ENCODE measurements at regions not wholly inside any gene's neighbourhood (a gene's known extent, or its start where the extent isn't known, plus 50 kb on each side); places are given as distances from the start of the nearest gene placed in this dataset.
A peak's percentile ranks its signal among the peaks of the same experiment; 100 is the strongest.

- DNase-seq = no peak
- Histone ChIP-seq H3K27ac (no peak overlapping the region), H3K4me1 (no peaks in the 10 kb centered on the region), H3K27me3 (peaks cover 0 to 9% (median 0%) of the 10 kb centered on the region in 3 donors), H3K4me3 (no peak overlapping the region), H3K36me3 (no peaks in the 10 kb centered on the region), H3K9me3 (no peaks in the 10 kb centered on the region)
- in situ Hi-C loops (cut with MboI; ENCODE audit: low sequenced_read_pairs in 4 of 4) (no loop called here), intact Hi-C loops (cut with DNase I; ENCODE audit: low total_unique reads) (no loop called here)
- ATAC-seq = no peak
- TF ChIP-seq CTCF (IDR thresholded peaks at IDR 0.05 in 4 of 5, conservative IDR thresholded peaks at IDR 0.05 in 1 of 5) (no peak), POLR2A (IDR thresholded peaks at IDR 0.05) (no peak)
These were observed 229.0 kb upstream of the RAB4A start for GRCh38 chr1:229041946-229042345.

GRCh38 chr1:229042482-229042881 lies 228.4 kb upstream of the RAB4A start:
- DNase-seq = no peak
- H3K27ac ChIP-seq = no peak overlapping the region
- peaks cover 0 to 9% (median 0%) of the 10 kb centered on the region in 3 donors for H3K27me3 ChIP-seq
- H3K9me3 ChIP-seq = no peaks in the 10 kb centered on the region
- no peak for ATAC-seq
- TF ChIP-seq CTCF (IDR thresholded peaks at IDR 0.05 in 4 of 5, conservative IDR thresholded peaks at IDR 0.05 in 1 of 5) = no peak
- TF ChIP-seq POLR2A (IDR thresholded peaks at IDR 0.05) = no peak
- H3K4me3 ChIP-seq = no peak overlapping the region
- intact Hi-C loops (cut with DNase I; ENCODE audit: low total_unique reads) (no loop called here), in situ Hi-C loops (cut with MboI; ENCODE audit: low sequenced_read_pairs in 4 of 4) (no loop called here)
- H3K4me1 ChIP-seq = no peaks in the 10 kb centered on the region
- H3K36me3 ChIP-seq = no peaks in the 10 kb centered on the region

GRCh38 chr1:229043115-229043514 lies 227.8 kb upstream of the RAB4A start:
- intact Hi-C loops (cut with DNase I; ENCODE audit: low total_unique reads) = no loop called here
- H3K4me1 ChIP-seq = no peaks in the 10 kb centered on the region
- H3K9me3 ChIP-seq = no peaks in the 10 kb centered on the region
- no peak for ATAC-seq
- H3K27ac ChIP-seq = no peak overlapping the region
- no peaks in the 10 kb centered on the region for H3K36me3 ChIP-seq
- in situ Hi-C loops (cut with MboI; ENCODE audit: low sequenced_read_pairs in 4 of 4) = no loop called here
- TF ChIP-seq CTCF (IDR thresholded peaks at IDR 0.05 in 4 of 5, conservative IDR thresholded peaks at IDR 0.05 in 1 of 5) (no peak), POLR2A (IDR thresholded peaks at IDR 0.05) (no peak)
- DNase-seq = no peak
- H3K27me3 ChIP-seq = peaks cover 0 to 7% (median 0%) of the 10 kb centered on the region in 3 donors
- H3K4me3 ChIP-seq = no peak overlapping the region

DNA sequence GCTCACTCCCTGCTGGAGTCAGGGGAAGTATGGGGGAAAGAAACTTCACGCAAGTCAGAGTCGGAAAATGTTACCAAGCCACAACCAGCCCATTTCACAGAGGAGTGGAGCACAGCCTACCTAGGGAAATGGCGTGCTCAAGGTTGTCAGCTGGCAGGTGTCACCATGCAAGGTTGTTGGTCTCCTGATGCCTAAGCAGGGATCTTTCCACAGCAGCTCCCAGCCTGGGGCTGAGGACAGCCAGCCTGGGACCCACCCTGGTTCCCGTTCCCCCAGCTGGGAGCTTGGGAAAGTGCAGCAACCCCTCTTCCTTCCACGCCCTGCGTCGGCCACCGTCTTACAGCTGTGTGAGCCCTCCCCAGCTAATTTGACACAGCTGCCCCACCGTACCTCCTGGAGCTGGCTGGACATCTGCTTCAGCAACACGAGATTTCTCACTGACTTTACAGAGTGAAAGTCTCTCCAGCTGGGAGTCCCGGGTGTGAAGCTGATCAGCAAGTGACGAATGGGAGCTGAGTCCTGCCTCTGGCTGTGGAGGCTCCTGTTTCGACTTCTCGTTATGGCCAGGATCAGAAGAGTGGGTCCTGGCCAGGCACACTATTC lies 224.6 kb upstream of the RAB4A start:
- TF ChIP-seq POLR2A (IDR thresholded peaks at IDR 0.05) = no peak
- TF ChIP-seq CTCF (IDR thresholded peaks at IDR 0.05 in 4 of 5, conservative IDR thresholded peaks at IDR 0.05 in 1 of 5) = no peak
- DNase-seq (no peak), ATAC-seq (peak in 1 of 2 donors; percentile 23)
- no peaks in the 10 kb centered on the region for H3K4me1 ChIP-seq
- H3K27me3 ChIP-seq = peaks cover 0 to 6% (median 0%) of the 10 kb centered on the region in 3 donors
- H3K4me3 ChIP-seq = no peak overlapping the region
- H3K9me3 ChIP-seq = no peaks in the 10 kb centered on the region
- H3K36me3 ChIP-seq = no peaks in the 10 kb centered on the region
- intact Hi-C loops (cut with DNase I; ENCODE audit: low total_unique reads) (no loop called here), in situ Hi-C loops (cut with MboI; ENCODE audit: low sequenced_read_pairs in 4 of 4) (no loop called here)
- no peak overlapping the region for H3K27ac ChIP-seq

Measured in gastrocnemius medialis (tissue), 4 donors.